ENCODE measurements at regions not wholly inside any gene's neighbourhood (a gene's known extent, or its start where the extent isn't known, plus 50 kb on each side); places are given as distances from the start of the nearest gene placed in this dataset.
A peak's percentile ranks its signal among the peaks of the same experiment; 100 is the strongest.

DNA sequence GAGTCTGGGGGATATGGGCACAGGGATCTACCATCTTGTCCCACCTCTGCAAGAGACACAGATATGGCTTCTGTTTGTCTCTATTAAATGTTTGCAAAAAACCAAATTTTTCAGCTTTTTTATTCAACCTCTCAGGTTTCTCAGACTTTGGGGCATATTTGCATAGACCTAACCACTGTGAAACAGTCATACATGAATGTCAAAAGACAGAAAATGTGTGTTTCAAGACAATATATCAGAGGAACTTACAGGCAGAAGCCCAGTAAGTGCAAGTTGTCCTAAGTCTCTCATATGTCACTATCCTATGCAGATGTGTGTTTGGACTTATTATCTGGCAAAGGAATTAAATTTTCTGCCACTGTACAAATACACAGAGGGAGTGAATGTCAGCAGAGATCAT is 951.2 kb downstream of the PCDH18 start:
- no peak for TF ChIP-seq CTCF (IDR thresholded peaks at IDR 0.05)
- Mint-ChIP-seq H3K4me1 (ENCODE audit: unreplicated experiment) (no peaks in the 10 kb centered on the region), H3K4me3 (ENCODE audit: unreplicated experiment) (no peak overlapping the region), H3K27me3 (ENCODE audit: unreplicated experiment) (no peaks in the 10 kb centered on the region), H3K27ac (ENCODE audit: unreplicated experiment) (no peak overlapping the region), H3K36me3 (ENCODE audit: unreplicated experiment) (no peaks in the 10 kb centered on the region), H3K9me3 (ENCODE audit: unreplicated experiment) (no peaks in the 10 kb centered on the region)
- no peak for DNase-seq (ENCODE audit: extremely low spot score, unreplicated experiment)

- Mint-ChIP-seq H3K27me3 (ENCODE audit: unreplicated experiment) (no peaks in the 10 kb centered on the region), H3K4me3 (ENCODE audit: unreplicated experiment) (no peak overlapping the region), H3K4me1 (ENCODE audit: unreplicated experiment) (peaks cover 3% of the 10 kb centered on the region), H3K36me3 (ENCODE audit: unreplicated experiment) (no peaks in the 10 kb centered on the region), H3K27ac (ENCODE audit: unreplicated experiment) (no peak overlapping the region), H3K9me3 (ENCODE audit: unreplicated experiment) (no peaks in the 10 kb centered on the region)
- DNase-seq (ENCODE audit: extremely low spot score, unreplicated experiment): no peak
- no peak for TF ChIP-seq CTCF (IDR thresholded peaks at IDR 0.05)
Measured at GRCh38 chr4:136575146-136575545, 957.1 kb downstream of the PCDH18 start.

DNA sequence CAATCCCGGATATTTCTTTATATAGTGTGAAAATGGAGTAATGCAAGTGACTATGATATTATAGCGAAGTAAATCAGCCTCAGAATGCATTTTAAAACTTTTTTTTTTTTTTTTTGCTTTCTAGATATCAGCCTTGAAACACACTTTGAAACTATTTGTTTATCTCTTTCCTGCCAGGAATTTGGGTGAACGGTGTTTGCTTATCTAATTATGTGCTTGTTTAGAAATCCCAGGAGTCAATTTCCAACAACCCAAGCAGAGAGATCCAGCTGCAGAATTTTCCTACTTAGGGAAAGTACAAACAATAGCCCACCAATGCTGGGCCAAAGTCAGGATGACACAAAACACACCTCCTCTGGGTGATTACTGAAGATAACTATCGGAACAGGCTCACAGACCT is 958.8 kb downstream of the PCDH18 start:
- no peaks in the 10 kb centered on the region for H3K9me3 Mint-ChIP-seq (ENCODE audit: unreplicated experiment)
- H3K4me3 Mint-ChIP-seq (ENCODE audit: unreplicated experiment): no peak overlapping the region
- no peaks in the 10 kb centered on the region for H3K36me3 Mint-ChIP-seq (ENCODE audit: unreplicated experiment)
- no peak overlapping the region for H3K27ac Mint-ChIP-seq (ENCODE audit: unreplicated experiment)
- H3K4me1 Mint-ChIP-seq (ENCODE audit: unreplicated experiment): peaks cover 3% of the 10 kb centered on the region
- no peak for DNase-seq (ENCODE audit: extremely low spot score, unreplicated experiment)
- no peak for TF ChIP-seq CTCF (IDR thresholded peaks at IDR 0.05)
- H3K27me3 Mint-ChIP-seq (ENCODE audit: unreplicated experiment): no peaks in the 10 kb centered on the region

DNA sequence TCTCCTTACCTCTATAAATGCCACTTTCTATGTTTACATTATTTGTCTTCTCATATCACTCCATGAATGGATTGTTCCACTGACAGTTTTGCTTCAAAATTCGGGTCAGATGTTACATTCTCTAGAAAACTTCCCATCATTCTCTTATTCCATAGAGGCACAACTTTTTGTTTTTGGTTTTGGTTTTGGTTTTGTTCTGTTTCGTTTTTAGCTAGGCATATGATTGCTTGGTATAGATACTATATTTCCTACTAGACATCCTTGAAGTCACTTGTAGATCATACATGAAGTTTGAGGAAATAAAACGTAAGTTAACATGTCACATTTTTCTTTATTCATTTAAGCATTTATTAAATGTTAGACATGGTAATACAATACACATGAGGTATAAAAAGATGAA is 961.0 kb downstream of the PCDH18 start:
- H3K9me3 Mint-ChIP-seq (ENCODE audit: unreplicated experiment): no peaks in the 10 kb centered on the region

GRCh38 chr4:136562834-136563233 is 969.5 kb downstream of the PCDH18 start:
- no peaks in the 10 kb centered on the region for H3K9me3 Mint-ChIP-seq (ENCODE audit: unreplicated experiment)
- H3K36me3 Mint-ChIP-seq (ENCODE audit: unreplicated experiment): no peaks in the 10 kb centered on the region
- H3K4me3 Mint-ChIP-seq (ENCODE audit: unreplicated experiment): no peak overlapping the region
- peak overlapping the region; percentile 57 for H3K27ac Mint-ChIP-seq (ENCODE audit: unreplicated experiment)
- H3K4me1 Mint-ChIP-seq (ENCODE audit: unreplicated experiment): peaks cover 25% of the 10 kb centered on the region
- no peak for TF ChIP-seq CTCF (IDR thresholded peaks at IDR 0.05)
- no peak for DNase-seq (ENCODE audit: extremely low spot score, unreplicated experiment)
- no peaks in the 10 kb centered on the region for H3K27me3 Mint-ChIP-seq (ENCODE audit: unreplicated experiment)

More for the DNA sequence above, 961.0 kb downstream of the PCDH18 start:
- no peaks in the 10 kb centered on the region for H3K36me3 Mint-ChIP-seq (ENCODE audit: unreplicated experiment)
- no peak overlapping the region for H3K27ac Mint-ChIP-seq (ENCODE audit: unreplicated experiment)
- DNase-seq (ENCODE audit: extremely low spot score, unreplicated experiment): no peak
- H3K27me3 Mint-ChIP-seq (ENCODE audit: unreplicated experiment): no peaks in the 10 kb centered on the region
- peaks cover 7% of the 10 kb centered on the region for H3K4me1 Mint-ChIP-seq (ENCODE audit: unreplicated experiment)
- no peak for TF ChIP-seq CTCF (IDR thresholded peaks at IDR 0.05)
- H3K4me3 Mint-ChIP-seq (ENCODE audit: unreplicated experiment): no peak overlapping the region
